ENCODE measurements at regions not wholly inside any gene's neighbourhood (a gene's known extent, or its start where the extent isn't known, plus 50 kb on each side); places are given as distances from the start of the nearest gene placed in this dataset.

DNA sequence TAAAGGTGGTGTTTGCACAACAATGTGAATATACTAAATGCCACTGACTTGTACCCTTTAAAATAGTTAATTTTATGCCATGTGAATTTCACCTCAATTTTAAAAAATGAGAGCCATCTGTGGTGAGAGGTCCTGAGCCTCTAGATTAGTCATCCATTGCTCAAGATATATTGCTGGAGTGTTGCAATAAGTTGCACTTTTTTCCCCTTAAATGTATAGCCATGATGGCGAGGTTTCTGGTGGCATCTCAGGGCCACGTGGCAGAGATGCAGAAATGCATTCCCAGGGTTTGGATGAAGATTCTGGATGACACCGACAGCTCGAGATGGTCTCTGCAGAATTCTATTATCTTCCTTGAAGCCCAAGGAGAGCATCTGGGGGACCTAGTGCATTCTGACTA, 153.7 kb downstream of the AACS start:
- Histone ChIP-seq H3K36me3 (ENCODE audit: insufficient read depth) (no peaks in the 10 kb centered on the region), H4K20me1 (replicated peaks; ENCODE audit: insufficient read depth) (peaks cover 11% of the 10 kb centered on the region; the same call in 1 of the 2 replicates), H3F3A (replicated peaks; ENCODE audit: low read depth) (no peaks in the 10 kb centered on the region), H3K27me3 (ENCODE audit: insufficient read depth) (no peaks in the 10 kb centered on the region), H3K4me3 (no peak overlapping the region), H3K9me2 (ENCODE audit: insufficient read depth) (no peaks in the 10 kb centered on the region), H3K4me2 (0 out of 2 replicates have a peak overlapping the region, but pooled peaks have one; percentile 33), H2AFZ (no peak overlapping the region), H3K4me1 (ENCODE audit: insufficient read depth) (peaks cover 16% of the 10 kb centered on the region), H3K27ac (ENCODE audit: low read depth) (no peak overlapping the region), H3K79me2 (replicated peaks; ENCODE audit: insufficient read depth) (peaks cover 79% of the 10 kb centered on the region)
- Mint-ChIP-seq H3K36me3 (ENCODE audit: low read depth) (peaks cover 59% of the 10 kb centered on the region), H3K27me3 (ENCODE audit: insufficient read depth, low read depth, poor library complexity) (peaks cover 7% of the 10 kb centered on the region), H3K27ac (no peak overlapping the region), H3K4me1 (peaks cover 29% of the 10 kb centered on the region), H3K4me3 (no peak overlapping the region), H3K9me3 (no peaks in the 10 kb centered on the region)
- ATAC-seq (no peak), DNase-seq (ENCODE audit: low spot score) (no peak)
- TF ChIP-seq EZH2phosphoT487 (IDR thresholded peaks at IDR 0.05; ENCODE audit: unreplicated experiment) (no peak), CREB1 (CRISPR knock-in tag; IDR thresholded peaks at IDR 0.05; ENCODE audit: low read depth) (no peak), JUNB (IDR thresholded peaks at IDR 0.05; ENCODE audit: unreplicated experiment) (no peak), ZNF331 (CRISPR knock-in tag; IDR thresholded peaks at IDR 0.05; ENCODE audit: low read depth) (no peak), STAT1 (IDR thresholded peaks at IDR 0.05; ENCODE audit: unreplicated experiment) (no peak), POLR2AphosphoS5 (IDR thresholded peaks at IDR 0.05; ENCODE audit: low read depth) (no peak), NANOG (IDR thresholded peaks at IDR 0.05; ENCODE audit: borderline replicate concordance) (no peak), EZH2 (IDR thresholded peaks at IDR 0.05; ENCODE audit: low read depth, unreplicated experiment) (no peak), ZNF114 (CRISPR knock-in tag; IDR thresholded peaks at IDR 0.05) (no peak)
- TF ChIP-seq, protein P1, sequence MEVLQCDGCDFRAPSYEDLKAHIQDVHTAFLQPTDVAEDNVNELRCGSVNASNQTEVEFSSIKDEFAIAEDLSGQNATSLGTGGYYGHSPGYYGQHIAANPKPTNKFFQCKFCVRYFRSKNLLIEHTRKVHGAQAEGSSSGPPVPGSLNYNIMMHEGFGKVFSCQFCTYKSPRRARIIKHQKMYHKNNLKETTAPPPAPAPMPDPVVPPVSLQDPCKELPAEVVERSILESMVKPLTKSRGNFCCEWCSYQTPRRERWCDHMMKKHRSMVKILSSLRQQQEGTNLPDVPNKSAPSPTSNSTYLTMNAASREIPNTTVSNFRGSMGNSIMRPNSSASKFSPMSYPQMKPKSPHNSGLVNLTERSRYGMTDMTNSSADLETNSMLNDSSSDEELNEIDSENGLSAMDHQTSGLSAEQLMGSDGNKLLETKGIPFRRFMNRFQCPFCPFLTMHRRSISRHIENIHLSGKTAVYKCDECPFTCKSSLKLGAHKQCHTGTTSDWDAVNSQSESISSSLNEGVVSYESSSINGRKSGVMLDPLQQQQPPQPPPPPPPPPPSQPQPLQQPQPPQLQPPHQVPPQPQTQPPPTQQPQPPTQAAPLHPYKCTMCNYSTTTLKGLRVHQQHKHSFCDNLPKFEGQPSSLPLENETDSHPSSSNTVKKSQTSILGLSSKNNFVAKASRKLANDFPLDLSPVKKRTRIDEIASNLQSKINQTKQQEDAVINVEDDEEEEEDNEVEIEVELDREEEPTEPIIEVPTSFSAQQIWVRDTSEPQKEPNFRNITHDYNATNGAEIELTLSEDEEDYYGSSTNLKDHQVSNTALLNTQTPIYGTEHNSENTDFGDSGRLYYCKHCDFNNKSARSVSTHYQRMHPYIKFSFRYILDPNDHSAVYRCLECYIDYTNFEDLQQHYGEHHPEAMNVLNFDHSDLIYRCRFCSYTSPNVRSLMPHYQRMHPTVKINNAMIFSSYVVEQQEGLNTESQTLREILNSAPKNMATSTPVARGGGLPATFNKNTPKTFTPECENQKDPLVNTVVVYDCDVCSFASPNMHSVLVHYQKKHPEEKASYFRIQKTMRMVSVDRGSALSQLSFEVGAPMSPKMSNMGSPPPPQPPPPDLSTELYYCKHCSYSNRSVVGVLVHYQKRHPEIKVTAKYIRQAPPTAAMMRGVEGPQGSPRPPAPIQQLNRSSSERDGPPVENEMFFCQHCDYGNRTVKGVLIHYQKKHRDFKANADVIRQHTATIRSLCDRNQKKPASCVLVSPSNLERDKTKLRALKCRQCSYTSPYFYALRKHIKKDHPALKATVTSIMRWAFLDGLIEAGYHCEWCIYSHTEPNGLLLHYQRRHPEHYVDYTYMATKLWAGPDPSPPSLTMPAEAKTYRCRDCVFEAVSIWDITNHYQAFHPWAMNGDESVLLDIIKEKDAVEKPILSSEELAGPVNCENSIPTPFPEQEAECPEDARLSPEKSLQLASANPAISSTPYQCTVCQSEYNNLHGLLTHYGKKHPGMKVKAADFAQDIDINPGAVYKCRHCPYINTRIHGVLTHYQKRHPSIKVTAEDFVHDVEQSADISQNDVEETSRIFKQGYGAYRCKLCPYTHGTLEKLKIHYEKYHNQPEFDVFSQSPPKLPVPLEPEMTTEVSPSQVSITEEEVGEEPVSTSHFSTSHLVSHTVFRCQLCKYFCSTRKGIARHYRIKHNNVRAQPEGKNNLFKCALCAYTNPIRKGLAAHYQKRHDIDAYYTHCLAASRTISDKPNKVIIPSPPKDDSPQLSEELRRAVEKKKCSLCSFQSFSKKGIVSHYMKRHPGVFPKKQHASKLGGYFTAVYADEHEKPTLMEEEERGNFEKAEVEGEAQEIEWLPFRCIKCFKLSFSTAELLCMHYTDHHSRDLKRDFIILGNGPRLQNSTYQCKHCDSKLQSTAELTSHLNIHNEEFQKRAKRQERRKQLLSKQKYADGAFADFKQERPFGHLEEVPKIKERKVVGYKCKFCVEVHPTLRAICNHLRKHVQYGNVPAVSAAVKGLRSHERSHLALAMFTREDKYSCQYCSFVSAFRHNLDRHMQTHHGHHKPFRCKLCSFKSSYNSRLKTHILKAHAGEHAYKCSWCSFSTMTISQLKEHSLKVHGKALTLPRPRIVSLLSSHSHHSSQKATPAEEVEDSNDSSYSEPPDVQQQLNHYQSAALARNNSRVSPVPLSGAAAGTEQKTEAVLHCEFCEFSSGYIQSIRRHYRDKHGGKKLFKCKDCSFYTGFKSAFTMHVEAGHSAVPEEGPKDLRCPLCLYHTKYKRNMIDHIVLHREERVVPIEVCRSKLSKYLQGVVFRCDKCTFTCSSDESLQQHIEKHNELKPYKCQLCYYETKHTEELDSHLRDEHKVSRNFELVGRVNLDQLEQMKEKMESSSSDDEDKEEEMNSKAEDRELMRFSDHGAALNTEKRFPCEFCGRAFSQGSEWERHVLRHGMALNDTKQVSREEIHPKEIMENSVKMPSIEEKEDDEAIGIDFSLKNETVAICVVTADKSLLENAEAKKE (CRISPR knock-in tag; IDR thresholded peaks at IDR 0.05), result no peak
- TF ChIP-seq, protein P2, sequence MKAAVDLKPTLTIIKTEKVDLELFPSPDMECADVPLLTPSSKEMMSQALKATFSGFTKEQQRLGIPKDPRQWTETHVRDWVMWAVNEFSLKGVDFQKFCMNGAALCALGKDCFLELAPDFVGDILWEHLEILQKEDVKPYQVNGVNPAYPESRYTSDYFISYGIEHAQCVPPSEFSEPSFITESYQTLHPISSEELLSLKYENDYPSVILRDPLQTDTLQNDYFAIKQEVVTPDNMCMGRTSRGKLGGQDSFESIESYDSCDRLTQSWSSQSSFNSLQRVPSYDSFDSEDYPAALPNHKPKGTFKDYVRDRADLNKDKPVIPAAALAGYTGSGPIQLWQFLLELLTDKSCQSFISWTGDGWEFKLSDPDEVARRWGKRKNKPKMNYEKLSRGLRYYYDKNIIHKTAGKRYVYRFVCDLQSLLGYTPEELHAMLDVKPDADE (IDR thresholded peaks at IDR 0.05), result no peak
- TF ChIP-seq, protein P3, sequence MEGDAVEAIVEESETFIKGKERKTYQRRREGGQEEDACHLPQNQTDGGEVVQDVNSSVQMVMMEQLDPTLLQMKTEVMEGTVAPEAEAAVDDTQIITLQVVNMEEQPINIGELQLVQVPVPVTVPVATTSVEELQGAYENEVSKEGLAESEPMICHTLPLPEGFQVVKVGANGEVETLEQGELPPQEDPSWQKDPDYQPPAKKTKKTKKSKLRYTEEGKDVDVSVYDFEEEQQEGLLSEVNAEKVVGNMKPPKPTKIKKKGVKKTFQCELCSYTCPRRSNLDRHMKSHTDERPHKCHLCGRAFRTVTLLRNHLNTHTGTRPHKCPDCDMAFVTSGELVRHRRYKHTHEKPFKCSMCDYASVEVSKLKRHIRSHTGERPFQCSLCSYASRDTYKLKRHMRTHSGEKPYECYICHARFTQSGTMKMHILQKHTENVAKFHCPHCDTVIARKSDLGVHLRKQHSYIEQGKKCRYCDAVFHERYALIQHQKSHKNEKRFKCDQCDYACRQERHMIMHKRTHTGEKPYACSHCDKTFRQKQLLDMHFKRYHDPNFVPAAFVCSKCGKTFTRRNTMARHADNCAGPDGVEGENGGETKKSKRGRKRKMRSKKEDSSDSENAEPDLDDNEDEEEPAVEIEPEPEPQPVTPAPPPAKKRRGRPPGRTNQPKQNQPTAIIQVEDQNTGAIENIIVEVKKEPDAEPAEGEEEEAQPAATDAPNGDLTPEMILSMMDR (conservative IDR thresholded peaks at IDR 0.05; ENCODE audit: low read depth in 2 of 2), result no peak
- TF ChIP-seq, protein P4, sequence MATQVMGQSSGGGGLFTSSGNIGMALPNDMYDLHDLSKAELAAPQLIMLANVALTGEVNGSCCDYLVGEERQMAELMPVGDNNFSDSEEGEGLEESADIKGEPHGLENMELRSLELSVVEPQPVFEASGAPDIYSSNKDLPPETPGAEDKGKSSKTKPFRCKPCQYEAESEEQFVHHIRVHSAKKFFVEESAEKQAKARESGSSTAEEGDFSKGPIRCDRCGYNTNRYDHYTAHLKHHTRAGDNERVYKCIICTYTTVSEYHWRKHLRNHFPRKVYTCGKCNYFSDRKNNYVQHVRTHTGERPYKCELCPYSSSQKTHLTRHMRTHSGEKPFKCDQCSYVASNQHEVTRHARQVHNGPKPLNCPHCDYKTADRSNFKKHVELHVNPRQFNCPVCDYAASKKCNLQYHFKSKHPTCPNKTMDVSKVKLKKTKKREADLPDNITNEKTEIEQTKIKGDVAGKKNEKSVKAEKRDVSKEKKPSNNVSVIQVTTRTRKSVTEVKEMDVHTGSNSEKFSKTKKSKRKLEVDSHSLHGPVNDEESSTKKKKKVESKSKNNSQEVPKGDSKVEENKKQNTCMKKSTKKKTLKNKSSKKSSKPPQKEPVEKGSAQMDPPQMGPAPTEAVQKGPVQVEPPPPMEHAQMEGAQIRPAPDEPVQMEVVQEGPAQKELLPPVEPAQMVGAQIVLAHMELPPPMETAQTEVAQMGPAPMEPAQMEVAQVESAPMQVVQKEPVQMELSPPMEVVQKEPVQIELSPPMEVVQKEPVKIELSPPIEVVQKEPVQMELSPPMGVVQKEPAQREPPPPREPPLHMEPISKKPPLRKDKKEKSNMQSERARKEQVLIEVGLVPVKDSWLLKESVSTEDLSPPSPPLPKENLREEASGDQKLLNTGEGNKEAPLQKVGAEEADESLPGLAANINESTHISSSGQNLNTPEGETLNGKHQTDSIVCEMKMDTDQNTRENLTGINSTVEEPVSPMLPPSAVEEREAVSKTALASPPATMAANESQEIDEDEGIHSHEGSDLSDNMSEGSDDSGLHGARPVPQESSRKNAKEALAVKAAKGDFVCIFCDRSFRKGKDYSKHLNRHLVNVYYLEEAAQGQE (IDR thresholded peaks at IDR 0.05; ENCODE audit: unreplicated experiment), result no peak
